HL-60 (cell line): ENCODE measurements at regions not wholly inside any gene's neighbourhood (a gene's known extent, or its start where the extent isn't known, plus 50 kb on each side); places are given as distances from the start of the nearest gene placed in this dataset.

ENCODE experiments used
- DNase-seq, 2 experiments: peaks; one replicate each; pipeline ENCODE4 v3.0.0-alpha.2; 2010 to 2020; ENCODE audit warnings: low read depth in 1 of 2, low spot score in 1 of 2
- H3K27ac ChIP-seq: fragments of 250-450 bp; sonication (Bioruptor Pico); replicated peaks from 2 replicates; pipeline ENCODE4 v1.5.1; 2020; ENCODE audit warnings: mild to moderate bottlenecking, moderate library complexity
- H3K27me3 ChIP-seq: fragments of 250-450 bp; sonication (Bioruptor Pico); 2 replicates; pipeline ENCODE4 v1.5.1; 2021; ENCODE audit warnings: mild to moderate bottlenecking, moderate library complexity; ENCODE audit not compliant: insufficient read depth, poor library complexity, severe bottlenecking
- H3K4me3 ChIP-seq: replicated peaks from 2 replicates; pipeline ENCODE4 v1.5.1; 2011; ENCODE audit warnings: mild to moderate bottlenecking, control low read depth, low read length; ENCODE audit not compliant: insufficient read depth
- GABPA ChIP-seq: IDR thresholded peaks from 2 replicates; pipeline ENCODE4 v1.6.1; 2012; ENCODE audit warnings: low read depth
- POLR2AphosphoS5 ChIP-seq: IDR thresholded peaks from 2 replicates; pipeline ENCODE4 v1.6.1; 2012; ENCODE audit warnings: low read depth
- SPI1 ChIP-seq: IDR thresholded peaks from 2 replicates; pipeline ENCODE4 v1.6.1; 2012; ENCODE audit warnings: low read depth, mild to moderate bottlenecking, borderline replicate concordance
- TF ChIP-seq, protein P1 (sequence below): IDR thresholded peaks from 2 replicates; pipeline ENCODE4 v1.6.1; 2012; ENCODE audit warnings: low read depth; ENCODE audit not compliant: insufficient replicate concordance
- TF ChIP-seq, protein P2 (sequence below): IDR thresholded peaks from one replicate; pipeline ENCODE4 v1.5.1; 2011; ENCODE audit warnings: low read length, control low read depth, inconsistent platforms; ENCODE audit not compliant: insufficient read depth

DNA sequence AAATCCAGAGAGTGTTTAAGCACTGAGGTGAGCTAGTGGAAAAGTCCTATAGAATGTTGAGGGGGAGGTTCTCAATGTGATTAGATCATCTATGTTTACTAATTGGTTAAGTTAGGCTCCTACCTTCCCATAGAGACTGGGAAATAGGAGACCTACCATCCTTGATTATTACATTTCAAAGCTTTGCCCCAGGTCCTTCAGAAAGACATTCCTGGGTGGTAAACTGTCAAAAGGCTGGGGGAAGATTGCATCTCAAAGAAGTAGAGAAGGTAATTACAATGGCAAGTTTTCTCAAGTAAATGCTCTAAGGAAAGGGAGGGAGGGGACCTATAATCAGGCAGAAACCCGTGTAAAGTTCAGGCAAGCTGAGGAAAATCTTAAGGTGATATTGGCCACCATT is 247.8 kb upstream of the SMIM30 start:
- no peaks in the 10 kb centered on the region for H3K27me3 ChIP-seq
- DNase-seq = no peak
- H3K4me3 ChIP-seq = no peak overlapping the region
- no peak overlapping the region for H3K27ac ChIP-seq
- TF ChIP-seq, protein P1, sequence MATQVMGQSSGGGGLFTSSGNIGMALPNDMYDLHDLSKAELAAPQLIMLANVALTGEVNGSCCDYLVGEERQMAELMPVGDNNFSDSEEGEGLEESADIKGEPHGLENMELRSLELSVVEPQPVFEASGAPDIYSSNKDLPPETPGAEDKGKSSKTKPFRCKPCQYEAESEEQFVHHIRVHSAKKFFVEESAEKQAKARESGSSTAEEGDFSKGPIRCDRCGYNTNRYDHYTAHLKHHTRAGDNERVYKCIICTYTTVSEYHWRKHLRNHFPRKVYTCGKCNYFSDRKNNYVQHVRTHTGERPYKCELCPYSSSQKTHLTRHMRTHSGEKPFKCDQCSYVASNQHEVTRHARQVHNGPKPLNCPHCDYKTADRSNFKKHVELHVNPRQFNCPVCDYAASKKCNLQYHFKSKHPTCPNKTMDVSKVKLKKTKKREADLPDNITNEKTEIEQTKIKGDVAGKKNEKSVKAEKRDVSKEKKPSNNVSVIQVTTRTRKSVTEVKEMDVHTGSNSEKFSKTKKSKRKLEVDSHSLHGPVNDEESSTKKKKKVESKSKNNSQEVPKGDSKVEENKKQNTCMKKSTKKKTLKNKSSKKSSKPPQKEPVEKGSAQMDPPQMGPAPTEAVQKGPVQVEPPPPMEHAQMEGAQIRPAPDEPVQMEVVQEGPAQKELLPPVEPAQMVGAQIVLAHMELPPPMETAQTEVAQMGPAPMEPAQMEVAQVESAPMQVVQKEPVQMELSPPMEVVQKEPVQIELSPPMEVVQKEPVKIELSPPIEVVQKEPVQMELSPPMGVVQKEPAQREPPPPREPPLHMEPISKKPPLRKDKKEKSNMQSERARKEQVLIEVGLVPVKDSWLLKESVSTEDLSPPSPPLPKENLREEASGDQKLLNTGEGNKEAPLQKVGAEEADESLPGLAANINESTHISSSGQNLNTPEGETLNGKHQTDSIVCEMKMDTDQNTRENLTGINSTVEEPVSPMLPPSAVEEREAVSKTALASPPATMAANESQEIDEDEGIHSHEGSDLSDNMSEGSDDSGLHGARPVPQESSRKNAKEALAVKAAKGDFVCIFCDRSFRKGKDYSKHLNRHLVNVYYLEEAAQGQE = no peak
- no peak for TF ChIP-seq SPI1
- TF ChIP-seq POLR2AphosphoS5 = no peak
- TF ChIP-seq, protein P2, sequence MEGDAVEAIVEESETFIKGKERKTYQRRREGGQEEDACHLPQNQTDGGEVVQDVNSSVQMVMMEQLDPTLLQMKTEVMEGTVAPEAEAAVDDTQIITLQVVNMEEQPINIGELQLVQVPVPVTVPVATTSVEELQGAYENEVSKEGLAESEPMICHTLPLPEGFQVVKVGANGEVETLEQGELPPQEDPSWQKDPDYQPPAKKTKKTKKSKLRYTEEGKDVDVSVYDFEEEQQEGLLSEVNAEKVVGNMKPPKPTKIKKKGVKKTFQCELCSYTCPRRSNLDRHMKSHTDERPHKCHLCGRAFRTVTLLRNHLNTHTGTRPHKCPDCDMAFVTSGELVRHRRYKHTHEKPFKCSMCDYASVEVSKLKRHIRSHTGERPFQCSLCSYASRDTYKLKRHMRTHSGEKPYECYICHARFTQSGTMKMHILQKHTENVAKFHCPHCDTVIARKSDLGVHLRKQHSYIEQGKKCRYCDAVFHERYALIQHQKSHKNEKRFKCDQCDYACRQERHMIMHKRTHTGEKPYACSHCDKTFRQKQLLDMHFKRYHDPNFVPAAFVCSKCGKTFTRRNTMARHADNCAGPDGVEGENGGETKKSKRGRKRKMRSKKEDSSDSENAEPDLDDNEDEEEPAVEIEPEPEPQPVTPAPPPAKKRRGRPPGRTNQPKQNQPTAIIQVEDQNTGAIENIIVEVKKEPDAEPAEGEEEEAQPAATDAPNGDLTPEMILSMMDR = no peak
- TF ChIP-seq GABPA = no peak

DNA sequence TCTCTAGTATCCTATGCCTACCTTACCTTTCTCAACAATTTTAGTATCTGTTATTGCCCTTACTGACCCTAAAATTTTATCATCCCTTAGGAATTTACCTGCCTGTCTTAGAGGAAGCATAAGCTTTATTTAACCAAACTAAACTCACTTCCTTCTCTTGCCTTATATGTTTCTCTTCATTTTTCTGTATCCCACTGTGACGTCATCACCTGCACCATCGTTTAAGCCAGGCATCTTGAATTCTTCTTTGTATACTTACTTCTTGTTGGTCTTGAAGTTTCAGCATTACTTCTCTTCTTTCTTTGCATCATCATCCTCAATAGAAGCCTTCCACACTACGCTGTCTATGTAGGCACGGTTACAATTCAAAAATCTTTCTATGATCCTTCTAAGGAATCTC is 231.0 kb upstream of the SMIM30 start:
- DNase-seq = no peak
- TF ChIP-seq, protein P2 = no peak
- TF ChIP-seq GABPA = no peak
- TF ChIP-seq SPI1 = no peak
- no peak for TF ChIP-seq POLR2AphosphoS5
- TF ChIP-seq, protein P1 = no peak
- no peaks in the 10 kb centered on the region for H3K27me3 ChIP-seq
- no peak overlapping the region for H3K27ac ChIP-seq
- no peak overlapping the region for H3K4me3 ChIP-seq

DNA sequence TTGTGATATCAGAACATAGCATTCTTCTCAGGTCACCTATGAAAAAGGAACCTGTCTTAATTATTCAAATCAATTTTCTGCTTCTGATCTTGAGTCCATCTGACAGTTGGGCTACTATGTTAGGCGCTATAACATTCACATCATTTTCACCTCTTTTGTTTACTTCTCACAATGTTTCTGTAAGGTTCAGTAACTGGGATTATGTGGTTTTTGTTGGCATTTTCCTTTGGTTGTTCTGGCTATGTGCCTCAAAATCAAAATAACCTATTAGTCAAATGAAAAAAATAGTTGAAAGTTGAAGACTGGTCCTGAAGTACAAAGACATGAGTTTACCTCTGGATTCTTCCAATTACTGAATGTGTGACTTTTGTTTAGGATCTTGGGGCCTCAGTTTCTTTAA is 221.3 kb upstream of the SMIM30 start:
- no peak overlapping the region for H3K4me3 ChIP-seq
- TF ChIP-seq, protein P1 = no peak
- TF ChIP-seq, protein P2 = no peak
- TF ChIP-seq GABPA (no peak), POLR2AphosphoS5 (no peak), SPI1 (no peak)

More for the DNA sequence above, 221.3 kb upstream of the SMIM30 start:
- no peaks in the 10 kb centered on the region for H3K27me3 ChIP-seq
- no peak for DNase-seq
- no peak overlapping the region for H3K27ac ChIP-seq
